ENCODE measurements at regions not wholly inside any gene's neighbourhood (a gene's known extent, or its start where the extent isn't known, plus 50 kb on each side); places are given as distances from the start of the nearest gene placed in this dataset.
"Not testable (repeated sequence)": the region's sequence is repeated elsewhere in the genome, so short reads cannot be mapped to it uniquely, and the experiment has no call there.

- Histone ChIP-seq H3K9me3 (ENCODE audit: control insufficient read depth, low read length) (peaks cover 3% of the 10 kb centered on the region), H3K9ac (ENCODE audit: low read length) (no peak overlapping the region), H3K4me1 (ENCODE audit: control insufficient read depth, insufficient read depth, low read length) (no peaks in the 10 kb centered on the region), H3K27me3 (replicated peaks; ENCODE audit: control insufficient read depth, insufficient read depth, low read length) (no peaks in the 10 kb centered on the region), H3K36me3 (ENCODE audit: control insufficient read depth, insufficient read depth, low read length, severe bottlenecking) (no peaks in the 10 kb centered on the region), H3K4me3 (ENCODE audit: low read length) (no peak overlapping the region)
- DNase-seq (ENCODE audit: low read depth): no peak
Observed at GRCh38 chr5:71912021-71912420, 192.9 kb downstream of the CARTPT start.

GRCh38 chr5:71914281-71914680, 193.0 kb upstream of the MAP1B start:
- Histone ChIP-seq H3K36me3 (ENCODE audit: control insufficient read depth, insufficient read depth, low read length, severe bottlenecking) (no peaks in the 10 kb centered on the region), H3K4me1 (ENCODE audit: control insufficient read depth, insufficient read depth, low read length) (no peaks in the 10 kb centered on the region), H3K27me3 (replicated peaks; ENCODE audit: control insufficient read depth, insufficient read depth, low read length) (no peaks in the 10 kb centered on the region), H3K9ac (ENCODE audit: low read length) (no peak overlapping the region), H3K4me3 (ENCODE audit: low read length) (no peak overlapping the region), H3K9me3 (ENCODE audit: control insufficient read depth, low read length) (peaks cover 9% of the 10 kb centered on the region)
- no peak for DNase-seq (ENCODE audit: low read depth)

GRCh38 chr5:71922584-71923106, 184.6 kb upstream of the MAP1B start:
- peaks cover 9% of the 10 kb centered on the region for H3K9me3 ChIP-seq (ENCODE audit: control insufficient read depth, low read length)
- H3K4me3 ChIP-seq (ENCODE audit: low read length): no peak overlapping the region
- no peaks in the 10 kb centered on the region for H3K36me3 ChIP-seq (ENCODE audit: control insufficient read depth, insufficient read depth, low read length, severe bottlenecking)
- H3K4me1 ChIP-seq (ENCODE audit: control insufficient read depth, insufficient read depth, low read length): peaks cover 37% of the 10 kb centered on the region
- peak; percentile 46 for DNase-seq (ENCODE audit: low read depth)
- H3K9ac ChIP-seq (ENCODE audit: low read length): no peak overlapping the region
- H3K27me3 ChIP-seq (replicated peaks; ENCODE audit: control insufficient read depth, insufficient read depth, low read length): no peaks in the 10 kb centered on the region

- DNase-seq (ENCODE audit: low read depth): peak; percentile 7
- no peaks in the 10 kb centered on the region for H3K27me3 ChIP-seq (replicated peaks; ENCODE audit: control insufficient read depth, insufficient read depth, low read length)
- peaks cover 37% of the 10 kb centered on the region for H3K4me1 ChIP-seq (ENCODE audit: control insufficient read depth, insufficient read depth, low read length)
- H3K36me3 ChIP-seq (ENCODE audit: control insufficient read depth, insufficient read depth, low read length, severe bottlenecking): no peaks in the 10 kb centered on the region
- no peak overlapping the region for H3K4me3 ChIP-seq (ENCODE audit: low read length)
- H3K9ac ChIP-seq (ENCODE audit: low read length): no peak overlapping the region
- peaks cover 7% of the 10 kb centered on the region for H3K9me3 ChIP-seq (ENCODE audit: control insufficient read depth, low read length)
Observed at GRCh38 chr5:71923755-71924154, 183.5 kb upstream of the MAP1B start.

GRCh38 chr5:71924325-71924724, 182.9 kb upstream of the MAP1B start:
- Histone ChIP-seq H3K9me3 (ENCODE audit: control insufficient read depth, low read length) (peaks cover 7% of the 10 kb centered on the region), H3K36me3 (ENCODE audit: control insufficient read depth, insufficient read depth, low read length, severe bottlenecking) (no peaks in the 10 kb centered on the region), H3K9ac (ENCODE audit: low read length) (no peak overlapping the region), H3K27me3 (replicated peaks; ENCODE audit: control insufficient read depth, insufficient read depth, low read length) (no peaks in the 10 kb centered on the region), H3K4me3 (ENCODE audit: low read length) (no peak overlapping the region), H3K4me1 (ENCODE audit: control insufficient read depth, insufficient read depth, low read length) (peaks cover 37% of the 10 kb centered on the region)
- peak; percentile 43 for DNase-seq (ENCODE audit: low read depth)

GRCh38 chr5:71924980-71925379, 182.3 kb upstream of the MAP1B start:
- peaks cover 7% of the 10 kb centered on the region for H3K9me3 ChIP-seq (ENCODE audit: control insufficient read depth, low read length)
- no peaks in the 10 kb centered on the region for H3K36me3 ChIP-seq (ENCODE audit: control insufficient read depth, insufficient read depth, low read length, severe bottlenecking)
- peak; percentile 60 for DNase-seq (ENCODE audit: low read depth)
- no peaks in the 10 kb centered on the region for H3K27me3 ChIP-seq (replicated peaks; ENCODE audit: control insufficient read depth, insufficient read depth, low read length)
- H3K4me1 ChIP-seq (ENCODE audit: control insufficient read depth, insufficient read depth, low read length): peaks cover 37% of the 10 kb centered on the region
- no peak overlapping the region for H3K4me3 ChIP-seq (ENCODE audit: low read length)
- H3K9ac ChIP-seq (ENCODE audit: low read length): no peak overlapping the region

GRCh38 chr5:71925608-71926091, 181.6 kb upstream of the MAP1B start:
- Histone ChIP-seq H3K27me3 (replicated peaks; ENCODE audit: control insufficient read depth, insufficient read depth, low read length) (no peaks in the 10 kb centered on the region), H3K36me3 (ENCODE audit: control insufficient read depth, insufficient read depth, low read length, severe bottlenecking) (no peaks in the 10 kb centered on the region), H3K4me3 (ENCODE audit: low read length) (no peak overlapping the region), H3K4me1 (ENCODE audit: control insufficient read depth, insufficient read depth, low read length) (peaks cover 37% of the 10 kb centered on the region), H3K9ac (ENCODE audit: low read length) (no peak overlapping the region), H3K9me3 (ENCODE audit: control insufficient read depth, low read length) (peaks cover 7% of the 10 kb centered on the region)
- DNase-seq (ENCODE audit: low read depth): peak; percentile 36

- Histone ChIP-seq H3K4me3 (ENCODE audit: low read length) (no peak overlapping the region), H3K36me3 (ENCODE audit: control insufficient read depth, insufficient read depth, low read length, severe bottlenecking) (no peaks in the 10 kb centered on the region), H3K9me3 (ENCODE audit: control insufficient read depth, low read length) (peaks cover 7% of the 10 kb centered on the region), H3K9ac (ENCODE audit: low read length) (no peak overlapping the region), H3K4me1 (ENCODE audit: control insufficient read depth, insufficient read depth, low read length) (peaks cover 44% of the 10 kb centered on the region), H3K27me3 (replicated peaks; ENCODE audit: control insufficient read depth, insufficient read depth, low read length) (no peaks in the 10 kb centered on the region)
- no peak for DNase-seq (ENCODE audit: low read depth)
Observed at GRCh38 chr5:71929003-71929402, 178.3 kb upstream of the MAP1B start.

- not testable (repeated sequence) for H3K36me3 ChIP-seq (ENCODE audit: control insufficient read depth, insufficient read depth, low read length, severe bottlenecking); H3K27me3 ChIP-seq (replicated peaks; ENCODE audit: control insufficient read depth, insufficient read depth, low read length); H3K4me3 ChIP-seq (ENCODE audit: low read length); H3K9me3 ChIP-seq (ENCODE audit: control insufficient read depth, low read length); H3K9ac ChIP-seq (ENCODE audit: low read length); DNase-seq (ENCODE audit: low read depth)
- peaks cover 31% of the 10 kb centered on the region for H3K4me1 ChIP-seq (ENCODE audit: control insufficient read depth, insufficient read depth, low read length)
Observed at GRCh38 chr5:71930554-71930953, 176.7 kb upstream of the MAP1B start.

GRCh38 chr5:71932131-71932654, 175.1 kb upstream of the MAP1B start:
- H3K9me3 ChIP-seq (ENCODE audit: control insufficient read depth, low read length): peaks cover 3% of the 10 kb centered on the region
- H3K27me3 ChIP-seq (replicated peaks; ENCODE audit: control insufficient read depth, insufficient read depth, low read length): no peaks in the 10 kb centered on the region
- H3K36me3 ChIP-seq (ENCODE audit: control insufficient read depth, insufficient read depth, low read length, severe bottlenecking): no peaks in the 10 kb centered on the region
- no peak overlapping the region for H3K4me3 ChIP-seq (ENCODE audit: low read length)
- H3K4me1 ChIP-seq (ENCODE audit: control insufficient read depth, insufficient read depth, low read length): peaks cover 25% of the 10 kb centered on the region
- peak overlapping the region; percentile 48 for H3K9ac ChIP-seq (ENCODE audit: low read length)
- peak; percentile 28 for DNase-seq (ENCODE audit: low read depth)

- peak overlapping the region; percentile 48 for H3K9ac ChIP-seq (ENCODE audit: low read length)
- peaks cover 25% of the 10 kb centered on the region for H3K4me1 ChIP-seq (ENCODE audit: control insufficient read depth, insufficient read depth, low read length)
- DNase-seq (ENCODE audit: low read depth): peak; percentile 31
- no peak overlapping the region for H3K4me3 ChIP-seq (ENCODE audit: low read length)
- no peaks in the 10 kb centered on the region for H3K36me3 ChIP-seq (ENCODE audit: control insufficient read depth, insufficient read depth, low read length, severe bottlenecking)
- H3K9me3 ChIP-seq (ENCODE audit: control insufficient read depth, low read length): no peaks in the 10 kb centered on the region
- H3K27me3 ChIP-seq (replicated peaks; ENCODE audit: control insufficient read depth, insufficient read depth, low read length): no peaks in the 10 kb centered on the region
Observed at GRCh38 chr5:71932655-71933338, 174.5 kb upstream of the MAP1B start.
